ENCODE measurements at regions not wholly inside any gene's neighbourhood (a gene's known extent, or its start where the extent isn't known, plus 50 kb on each side); places are given as distances from the start of the nearest gene placed in this dataset.

- Mint-ChIP-seq H3K27ac (no peak overlapping the region), H3K9me3 (peaks cover 7% of the 10 kb centered on the region), H3K4me1 (ENCODE audit: low read depth) (no peaks in the 10 kb centered on the region), H3K36me3 (ENCODE audit: low read depth) (no peaks in the 10 kb centered on the region), H3K4me3 (no peak overlapping the region), H3K27me3 (no peaks in the 10 kb centered on the region)
- DNase-seq (no peak), ATAC-seq (no peak)
- TF ChIP-seq CTCF (IDR thresholded peaks at IDR 0.05): no peak
- ChIA-PET CTCF (no interaction called here), POLR2A (no interaction called here)
- intact Hi-C loops (cut with micrococcal nuclease): no loop called here
Measured at GRCh38 chrX:97842468-97843199, 958.9 kb downstream of the RPA4 start.

GRCh38 chrX:97843200-97843811, 959.6 kb downstream of the RPA4 start:
- ChIA-PET POLR2A (no interaction called here), CTCF (no interaction called here)
- no peaks in the 10 kb centered on the region for H3K36me3 Mint-ChIP-seq (ENCODE audit: low read depth)
- H3K27me3 Mint-ChIP-seq: no peaks in the 10 kb centered on the region
- H3K9me3 Mint-ChIP-seq: peaks cover 7% of the 10 kb centered on the region
- DNase-seq (no peak), ATAC-seq (no peak)
- no peaks in the 10 kb centered on the region for H3K4me1 Mint-ChIP-seq (ENCODE audit: low read depth)
- H3K4me3 Mint-ChIP-seq: no peak overlapping the region
- intact Hi-C loops (cut with micrococcal nuclease): no loop called here
- H3K27ac Mint-ChIP-seq: no peak overlapping the region
- TF ChIP-seq CTCF (IDR thresholded peaks at IDR 0.05): no peak

- no peak overlapping the region for H3K27ac Mint-ChIP-seq
- no peak overlapping the region for H3K4me3 Mint-ChIP-seq
- ATAC-seq (no peak), DNase-seq (no peak)
- H3K27me3 Mint-ChIP-seq: no peaks in the 10 kb centered on the region
- peaks cover 7% of the 10 kb centered on the region for H3K9me3 Mint-ChIP-seq
- no peak for TF ChIP-seq CTCF (IDR thresholded peaks at IDR 0.05)
- no peaks in the 10 kb centered on the region for H3K4me1 Mint-ChIP-seq (ENCODE audit: low read depth)
- intact Hi-C loops (cut with micrococcal nuclease): no loop called here
- CTCF ChIA-PET: no interaction called here
- no peaks in the 10 kb centered on the region for H3K36me3 Mint-ChIP-seq (ENCODE audit: low read depth)
- POLR2A ChIA-PET: no interaction called here
Measured at GRCh38 chrX:97844161-97844560, 960.5 kb downstream of the RPA4 start.

- Mint-ChIP-seq H3K9me3 (peaks cover 7% of the 10 kb centered on the region), H3K4me1 (ENCODE audit: low read depth) (no peaks in the 10 kb centered on the region), H3K27ac (no peak overlapping the region), H3K36me3 (ENCODE audit: low read depth) (no peaks in the 10 kb centered on the region), H3K4me3 (no peak overlapping the region), H3K27me3 (no peaks in the 10 kb centered on the region)
- ATAC-seq (no peak), DNase-seq (no peak)
- intact Hi-C loops (cut with micrococcal nuclease): no loop called here
- no peak for TF ChIP-seq CTCF (IDR thresholded peaks at IDR 0.05)
- CTCF ChIA-PET: no interaction called here
- POLR2A ChIA-PET: no interaction called here
Measured at GRCh38 chrX:97844943-97845342, 961.2 kb downstream of the RPA4 start.

- H3K4me1 Mint-ChIP-seq (ENCODE audit: low read depth): no peaks in the 10 kb centered on the region
- TF ChIP-seq CTCF (IDR thresholded peaks at IDR 0.05): no peak
- H3K4me3 Mint-ChIP-seq: no peak overlapping the region
- H3K27me3 Mint-ChIP-seq: no peaks in the 10 kb centered on the region
- no peak overlapping the region for H3K27ac Mint-ChIP-seq
- no peak for ATAC-seq
- intact Hi-C loops (cut with micrococcal nuclease): no loop called here
- POLR2A ChIA-PET: no interaction called here
- no peak for DNase-seq
- CTCF ChIA-PET: no interaction called here
- H3K9me3 Mint-ChIP-seq: peaks cover 7% of the 10 kb centered on the region
- no peaks in the 10 kb centered on the region for H3K36me3 Mint-ChIP-seq (ENCODE audit: low read depth)
Measured at GRCh38 chrX:97845451-97845850, 961.7 kb downstream of the RPA4 start.

Measured in activated CD8-positive, alpha-beta T cell treated with anti-CD3 and anti-CD28 coated beads for 36 hours (primary cell).